NCI-H1436 (cell line): ENCODE measurements at regions not wholly inside any gene's neighbourhood (a gene's known extent, or its start where the extent isn't known, plus 50 kb on each side); places are given as distances from the start of the nearest gene placed in this dataset.

Experiments
- DNase-seq: peaks from one replicate; lab custom pipeline; 2025; lab: John Stamatoyannopoulos, UW

GRCh38 chr14:94682736-94683135 lies 70.5 kb downstream of the SERPINA3 start:
- no peak for DNase-seq

- no peak for DNase-seq
Observed at GRCh38 chr14:94682061-94682516, 69.9 kb downstream of the SERPINA3 start.

DNA sequence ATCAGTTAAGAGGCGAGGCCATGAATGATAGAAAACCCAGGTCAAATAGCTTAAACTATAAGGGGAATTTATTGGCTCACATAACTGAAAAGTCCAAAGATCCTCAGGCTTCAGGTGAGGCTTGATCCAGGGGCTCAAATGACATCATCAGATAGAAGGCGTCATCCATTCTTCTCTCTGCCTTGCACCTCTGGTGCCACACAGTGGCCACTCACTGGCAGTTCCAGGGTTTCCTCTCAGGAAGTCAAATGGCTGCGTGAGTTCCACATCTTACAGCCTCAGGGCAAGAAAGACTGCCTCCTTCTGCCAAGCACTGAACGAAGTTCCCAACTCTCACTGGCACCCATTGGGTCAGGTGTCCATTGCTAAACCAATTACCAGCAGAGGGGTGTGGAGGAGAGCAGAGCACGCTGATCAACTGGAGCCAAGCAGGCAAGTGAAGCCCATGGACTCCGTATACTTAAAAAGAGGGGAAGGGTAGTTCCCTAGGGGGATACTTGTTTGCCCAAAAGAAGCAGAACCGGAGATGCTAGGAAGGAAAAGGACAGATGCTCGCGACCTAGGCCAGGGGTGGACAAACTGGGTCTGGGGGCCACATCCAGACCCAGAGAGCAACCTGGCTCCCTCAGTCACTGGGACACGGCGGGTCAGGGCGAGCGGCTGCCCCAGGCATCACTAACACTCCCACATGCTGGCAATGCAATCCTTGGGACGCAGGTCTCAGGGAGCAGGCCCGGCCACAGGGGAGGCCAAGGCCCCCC lies 69.3 kb downstream of the SERPINA3 start:
- DNase-seq: no peak

DNA sequence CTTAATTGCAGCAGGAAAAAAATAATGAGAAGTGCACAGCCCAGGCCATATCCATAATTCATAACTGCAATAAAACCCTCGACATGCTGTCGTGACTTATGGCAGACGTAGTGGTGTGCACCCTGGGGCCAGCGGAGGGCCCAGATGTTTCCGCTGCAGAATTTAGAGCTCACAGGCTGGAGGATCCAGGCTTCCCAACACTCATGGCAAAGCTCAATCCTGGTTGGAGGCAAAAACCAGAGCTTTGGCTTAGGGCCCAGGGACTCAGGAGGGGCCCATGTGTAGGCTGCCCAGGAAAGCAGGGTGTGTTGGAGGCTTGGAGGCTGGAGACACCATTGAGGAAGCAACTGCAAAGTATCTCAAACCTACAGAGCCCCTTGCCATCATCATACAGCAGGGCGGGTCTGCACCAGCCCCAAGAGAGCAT lies 68.7 kb downstream of the SERPINA3 start:
- no peak for DNase-seq

GRCh38 chr14:94679937-94680861 lies 68.0 kb downstream of the SERPINA3 start:
- no peak for DNase-seq

DNA sequence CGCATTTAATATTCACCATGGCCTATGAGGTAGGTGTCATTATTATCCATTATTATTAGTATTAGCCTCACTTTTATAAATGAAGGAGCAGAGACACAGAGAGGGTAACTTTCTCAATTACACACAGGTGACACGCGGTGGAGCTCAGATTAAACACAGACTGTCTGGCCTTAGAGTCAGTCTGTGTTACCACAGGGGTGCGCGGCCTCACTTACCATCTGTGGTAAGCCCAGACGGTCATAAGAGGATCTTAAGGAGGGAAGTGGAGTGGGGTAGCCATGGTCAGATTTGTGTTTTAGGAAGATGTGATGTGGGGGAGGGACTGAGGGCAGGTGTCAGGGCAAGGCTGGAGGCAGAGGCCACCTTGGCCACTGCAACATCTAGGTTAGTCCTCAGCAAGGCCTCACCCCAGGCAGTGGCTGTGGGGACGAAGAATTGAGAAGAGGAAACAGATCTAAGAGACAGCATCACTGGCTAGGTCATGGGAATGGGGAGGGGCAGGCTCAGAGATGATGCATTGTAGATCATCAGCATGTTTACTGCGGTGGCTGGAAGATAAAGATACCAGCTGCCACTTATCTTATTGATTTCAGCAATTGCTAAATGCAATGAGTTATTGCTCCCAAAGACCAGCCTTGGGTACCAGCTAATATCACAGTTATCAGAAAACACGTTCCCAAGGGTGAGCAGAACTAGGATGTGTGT lies 67.1 kb downstream of the SERPINA3 start:
- no peak for DNase-seq

- no peak for DNase-seq
Observed at GRCh38 chr14:94677747-94678146, 65.6 kb downstream of the SERPINA3 start.

GRCh38 chr14:94677213-94677612 lies 65.0 kb downstream of the SERPINA3 start:
- no peak for DNase-seq

GRCh38 chr14:94676495-94677185 lies 64.4 kb downstream of the SERPINA3 start:
- DNase-seq: no peak

- DNase-seq: no peak
Observed at GRCh38 chr14:94675036-94675435, 62.8 kb downstream of the SERPINA3 start.

GRCh38 chr14:94673781-94674231 lies 61.6 kb downstream of the SERPINA3 start:
- no peak for DNase-seq
